ENCODE measurements at regions not wholly inside any gene's neighbourhood (a gene's known extent, or its start where the extent isn't known, plus 50 kb on each side); places are given as distances from the start of the nearest gene placed in this dataset.
"Not testable (repeated sequence)": the region's sequence is repeated elsewhere in the genome, so short reads cannot be mapped to it uniquely, and the experiment has no call there.

GRCh38 chr4:110424144-110424543, 51.8 kb upstream of the ENPEP start:
- Histone ChIP-seq H3K4me3 (ENCODE audit: low read length in 2 of 2) (no peak overlapping the region), H3K4me1 (ENCODE audit: control insufficient read depth, insufficient read depth, low read length) (no peaks in the 10 kb centered on the region), H3K9me3 (ENCODE audit: control insufficient read depth in 2 of 2, low read length in 2 of 2) (no peaks in the 10 kb centered on the region), H3K27ac (ENCODE audit: low read length) (no peak overlapping the region), H3K36me3 (ENCODE audit: control insufficient read depth in 2 of 2, insufficient read depth in 2 of 2, low read length in 2 of 2) (no peaks in the 10 kb centered on the region), H3K27me3 (ENCODE audit: control insufficient read depth in 1 of 2, insufficient read depth in 2 of 2, low read length in 2 of 2) (no peaks in the 10 kb centered on the region), H3K9ac (ENCODE audit: low read length in 2 of 2) (no peak overlapping the region)

- Histone ChIP-seq H3K4me3 (ENCODE audit: low read length in 2 of 2) (no peak overlapping the region), H3K9me3 (ENCODE audit: control insufficient read depth in 2 of 2, low read length in 2 of 2) (no peaks in the 10 kb centered on the region), H3K9ac (ENCODE audit: low read length in 2 of 2) (no peak overlapping the region)
Measured at GRCh38 chr4:110418641-110419040, 57.3 kb upstream of the ENPEP start.

DNA sequence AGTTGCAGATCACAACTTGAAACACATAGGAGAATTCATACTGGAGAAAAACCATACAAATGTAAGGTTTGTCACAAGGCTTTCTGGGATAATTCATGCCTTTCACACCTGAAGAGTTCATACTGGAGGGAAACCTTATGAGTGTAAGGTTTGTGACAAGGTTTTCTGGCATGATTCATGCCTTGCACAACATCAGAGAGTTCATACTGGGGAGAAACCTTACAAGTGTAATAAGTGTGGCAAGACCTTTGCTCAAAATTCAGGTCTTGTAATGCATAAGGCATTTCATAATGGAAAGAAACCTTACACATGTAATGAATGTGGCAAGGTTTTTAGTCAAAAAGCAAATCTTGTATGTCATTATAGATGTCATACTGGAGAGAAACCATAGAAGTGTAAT, 58.8 kb upstream of the ENPEP start:
- Histone ChIP-seq H3K27ac (ENCODE audit: low read length) (no peak overlapping the region), H3K4me1 (ENCODE audit: control insufficient read depth, insufficient read depth, low read length) (no peaks in the 10 kb centered on the region), H3K9ac (ENCODE audit: low read length in 2 of 2) (no peak overlapping the region), H3K27me3 (ENCODE audit: control insufficient read depth in 1 of 2, insufficient read depth in 2 of 2, low read length in 2 of 2) (no peaks in the 10 kb centered on the region), H3K9me3 (ENCODE audit: control insufficient read depth in 2 of 2, low read length in 2 of 2) (no peaks in the 10 kb centered on the region), H3K4me3 (ENCODE audit: low read length in 2 of 2) (no peak overlapping the region), H3K36me3 (ENCODE audit: control insufficient read depth in 2 of 2, insufficient read depth in 2 of 2, low read length in 2 of 2) (no peaks in the 10 kb centered on the region)

More at GRCh38 chr4:110418641-110419040, 57.3 kb upstream of the ENPEP start:
- H3K27ac ChIP-seq (ENCODE audit: low read length) = no peak overlapping the region
- no peaks in the 10 kb centered on the region for H3K36me3 ChIP-seq (ENCODE audit: control insufficient read depth in 2 of 2, insufficient read depth in 2 of 2, low read length in 2 of 2)
- H3K4me1 ChIP-seq (ENCODE audit: control insufficient read depth, insufficient read depth, low read length) = no peaks in the 10 kb centered on the region
- H3K27me3 ChIP-seq (ENCODE audit: control insufficient read depth in 1 of 2, insufficient read depth in 2 of 2, low read length in 2 of 2) = no peaks in the 10 kb centered on the region

- no peak overlapping the region for H3K27ac ChIP-seq (ENCODE audit: low read length)
- H3K36me3 ChIP-seq (ENCODE audit: control insufficient read depth in 2 of 2, insufficient read depth in 2 of 2, low read length in 2 of 2) = no peaks in the 10 kb centered on the region
Measured at GRCh38 chr4:110415478-110415877, 60.5 kb upstream of the ENPEP start.

GRCh38 chr4:110415041-110415440, 60.9 kb upstream of the ENPEP start:
- Histone ChIP-seq H3K4me1 (ENCODE audit: control insufficient read depth, insufficient read depth, low read length) (no peaks in the 10 kb centered on the region), H3K9me3 (ENCODE audit: control insufficient read depth in 2 of 2, low read length in 2 of 2) (peaks cover 0 to 2% of the 10 kb centered on the region in 2 donors), H3K27me3 (ENCODE audit: control insufficient read depth in 1 of 2, insufficient read depth in 2 of 2, low read length in 2 of 2) (no peaks in the 10 kb centered on the region), H3K9ac (ENCODE audit: low read length in 2 of 2) (no peak overlapping the region), H3K27ac (ENCODE audit: low read length) (no peak overlapping the region), H3K4me3 (ENCODE audit: low read length in 2 of 2) (no peak overlapping the region), H3K36me3 (ENCODE audit: control insufficient read depth in 2 of 2, insufficient read depth in 2 of 2, low read length in 2 of 2) (no peaks in the 10 kb centered on the region)

More at GRCh38 chr4:110415478-110415877, 60.5 kb upstream of the ENPEP start:
- Histone ChIP-seq H3K9ac (ENCODE audit: low read length in 2 of 2) (no peak overlapping the region), H3K4me1 (ENCODE audit: control insufficient read depth, insufficient read depth, low read length) (no peaks in the 10 kb centered on the region), H3K4me3 (ENCODE audit: low read length in 2 of 2) (no peak overlapping the region), H3K27me3 (ENCODE audit: control insufficient read depth in 1 of 2, insufficient read depth in 2 of 2, low read length in 2 of 2) (no peaks in the 10 kb centered on the region), H3K9me3 (ENCODE audit: control insufficient read depth in 2 of 2, low read length in 2 of 2) (peaks cover 0 to 2% of the 10 kb centered on the region in 2 donors)

- Histone ChIP-seq H3K4me1 (ENCODE audit: control insufficient read depth, insufficient read depth, low read length) (no peaks in the 10 kb centered on the region), H3K4me3 (ENCODE audit: low read length in 2 of 2) (no peak overlapping the region), H3K9me3 (ENCODE audit: control insufficient read depth in 2 of 2, low read length in 2 of 2) (peaks cover 0 to 2% of the 10 kb centered on the region in 2 donors), H3K27ac (ENCODE audit: low read length) (no peak overlapping the region), H3K27me3 (ENCODE audit: control insufficient read depth in 1 of 2, insufficient read depth in 2 of 2, low read length in 2 of 2) (no peaks in the 10 kb centered on the region), H3K9ac (ENCODE audit: low read length in 2 of 2) (no peak overlapping the region), H3K36me3 (ENCODE audit: control insufficient read depth in 2 of 2, insufficient read depth in 2 of 2, low read length in 2 of 2) (no peaks in the 10 kb centered on the region)
Measured at GRCh38 chr4:110414561-110414920, 61.4 kb upstream of the ENPEP start.

- H3K9ac ChIP-seq (ENCODE audit: low read length in 2 of 2); H3K27me3 ChIP-seq (ENCODE audit: control insufficient read depth in 1 of 2, insufficient read depth in 2 of 2, low read length in 2 of 2); H3K9me3 ChIP-seq (ENCODE audit: control insufficient read depth in 2 of 2, low read length in 2 of 2); H3K4me1 ChIP-seq (ENCODE audit: control insufficient read depth, insufficient read depth, low read length); H3K27ac ChIP-seq (ENCODE audit: low read length); H3K36me3 ChIP-seq (ENCODE audit: control insufficient read depth in 2 of 2, insufficient read depth in 2 of 2, low read length in 2 of 2); H3K4me3 ChIP-seq (ENCODE audit: low read length in 2 of 2): not testable (repeated sequence)
Measured at GRCh38 chr4:110413807-110414560, 62.0 kb upstream of the ENPEP start.

DNA sequence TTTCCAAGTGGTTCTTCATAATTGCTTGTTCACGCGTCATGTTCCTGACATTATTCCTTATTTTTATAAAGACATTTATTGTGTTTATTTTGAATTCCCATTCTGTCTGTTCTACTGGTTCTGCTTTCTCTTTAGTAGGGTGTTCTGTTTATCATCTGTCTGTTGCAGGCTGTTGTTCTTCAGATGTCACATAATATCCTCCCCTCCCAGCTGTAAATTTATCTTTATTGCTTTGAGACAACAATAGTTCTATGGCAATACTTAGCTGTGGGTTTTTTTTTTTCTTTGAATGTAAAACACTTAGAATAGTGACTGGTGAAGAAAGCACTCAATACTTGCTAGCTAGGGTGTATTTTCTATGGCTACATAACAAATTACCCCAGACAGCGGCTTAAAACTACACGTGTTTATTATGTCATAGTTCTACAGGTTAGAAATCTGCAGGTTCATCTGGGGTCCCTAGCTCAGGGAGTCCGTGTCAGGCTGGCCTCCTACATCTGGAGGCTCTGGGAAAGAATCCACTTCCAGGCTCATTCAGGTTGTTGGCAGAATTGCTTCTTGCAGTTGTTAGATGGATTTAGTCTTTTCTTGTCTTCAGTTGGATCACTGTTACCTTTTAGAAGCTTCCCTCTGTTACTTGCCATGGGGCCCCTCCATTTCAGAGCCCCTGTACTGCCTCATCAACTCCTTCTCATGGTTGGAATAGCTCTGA, 63.4 kb upstream of the ENPEP start:
- no peaks in the 10 kb centered on the region for H3K4me1 ChIP-seq (ENCODE audit: control insufficient read depth, insufficient read depth, low read length)
- H3K4me3 ChIP-seq (ENCODE audit: low read length in 2 of 2) = no peak overlapping the region
- H3K9me3 ChIP-seq (ENCODE audit: control insufficient read depth in 2 of 2, low read length in 2 of 2) = peaks cover 0 to 2% of the 10 kb centered on the region in 2 donors
- no peaks in the 10 kb centered on the region for H3K27me3 ChIP-seq (ENCODE audit: control insufficient read depth in 1 of 2, insufficient read depth in 2 of 2, low read length in 2 of 2)
- H3K27ac ChIP-seq (ENCODE audit: low read length) = no peak overlapping the region
- no peak overlapping the region for H3K9ac ChIP-seq (ENCODE audit: low read length in 2 of 2)
- no peaks in the 10 kb centered on the region for H3K36me3 ChIP-seq (ENCODE audit: control insufficient read depth in 2 of 2, insufficient read depth in 2 of 2, low read length in 2 of 2)

DNA sequence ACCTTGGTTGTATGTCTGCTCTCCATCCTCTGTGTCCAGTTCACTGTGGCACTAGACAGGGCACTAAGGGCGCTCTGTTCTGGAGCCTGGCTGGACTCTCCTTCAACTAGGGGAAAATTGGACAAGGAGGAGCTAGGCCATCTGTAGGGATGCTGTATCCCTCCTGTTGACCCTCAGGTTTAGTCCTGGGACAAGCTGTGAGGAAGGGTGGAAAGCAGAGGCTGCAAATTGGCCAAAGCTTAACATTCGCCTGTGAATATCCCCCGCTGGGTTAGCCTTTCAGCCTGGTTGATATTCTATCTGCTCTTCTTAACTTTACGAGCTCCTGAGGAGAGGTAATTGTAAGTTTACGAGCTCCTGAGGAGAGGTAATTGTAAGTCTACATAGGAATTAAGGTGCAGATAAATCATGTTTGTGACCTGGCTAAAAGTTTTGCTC, 64.4 kb upstream of the ENPEP start:
- Histone ChIP-seq H3K9ac (ENCODE audit: low read length in 2 of 2) (no peak overlapping the region), H3K4me3 (ENCODE audit: low read length in 2 of 2) (no peak overlapping the region), H3K36me3 (ENCODE audit: control insufficient read depth in 2 of 2, insufficient read depth in 2 of 2, low read length in 2 of 2) (no peaks in the 10 kb centered on the region), H3K9me3 (ENCODE audit: control insufficient read depth in 2 of 2, low read length in 2 of 2) (peaks cover 0 to 2% of the 10 kb centered on the region in 2 donors), H3K27me3 (ENCODE audit: control insufficient read depth in 1 of 2, insufficient read depth in 2 of 2, low read length in 2 of 2) (no peaks in the 10 kb centered on the region), H3K27ac (ENCODE audit: low read length) (no peak overlapping the region), H3K4me1 (ENCODE audit: control insufficient read depth, insufficient read depth, low read length) (no peaks in the 10 kb centered on the region)

- not testable (repeated sequence) for H3K4me3 ChIP-seq (ENCODE audit: low read length in 2 of 2); H3K9me3 ChIP-seq (ENCODE audit: control insufficient read depth in 2 of 2, low read length in 2 of 2); H3K9ac ChIP-seq (ENCODE audit: low read length in 2 of 2); H3K27ac ChIP-seq (ENCODE audit: low read length); H3K27me3 ChIP-seq (ENCODE audit: control insufficient read depth in 1 of 2, insufficient read depth in 2 of 2, low read length in 2 of 2); H3K36me3 ChIP-seq (ENCODE audit: control insufficient read depth in 2 of 2, insufficient read depth in 2 of 2, low read length in 2 of 2); H3K4me1 ChIP-seq (ENCODE audit: control insufficient read depth, insufficient read depth, low read length)
Measured at GRCh38 chr4:110410853-110411573, 64.9 kb upstream of the ENPEP start.

All from stomach smooth muscle (tissue), 2 donors.